Colon (tissue), 2 donors: ENCODE measurements at regions not wholly inside any gene's neighbourhood (a gene's known extent, or its start where the extent isn't known, plus 50 kb on each side); places are given as distances from the start of the nearest gene placed in this dataset.

Experiments used
- FAIRE-seq: peaks from 2 replicates; lab custom pipeline; 2012; peaks lifted over from hg19 to GRCh38; lab: Jason Lieb, UNC
- donor health status: control.
- donor health status: control.

- no peak for FAIRE-seq
Observed at GRCh38 chr16:64648282-64648681, 473.6 kb downstream of the CDH11 start.

- FAIRE-seq, result no peak
Observed at GRCh38 chr16:64641343-64641742, 480.5 kb downstream of the CDH11 start.

DNA sequence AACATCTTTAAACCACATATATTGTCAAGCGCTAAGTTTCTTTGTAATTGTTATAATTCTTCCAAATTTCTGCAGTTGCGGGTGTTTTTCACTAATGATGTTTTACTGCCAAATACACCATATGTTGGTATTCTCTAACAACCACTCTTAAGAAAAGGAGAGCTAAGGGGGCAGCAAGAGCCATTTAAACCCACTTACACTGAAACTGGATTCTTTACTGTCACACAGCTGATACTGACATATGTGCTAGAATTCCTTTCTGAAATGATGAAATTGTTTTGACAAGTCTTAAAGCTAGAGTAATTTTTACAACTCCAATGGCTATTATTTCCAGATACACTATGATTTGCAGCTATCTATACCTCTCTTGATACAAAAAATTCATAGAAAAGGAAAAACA lies 483.1 kb downstream of the CDH11 start:
- no peak for FAIRE-seq

- FAIRE-seq, result no peak
Observed at GRCh38 chr16:64629622-64630021, 492.2 kb downstream of the CDH11 start.

DNA sequence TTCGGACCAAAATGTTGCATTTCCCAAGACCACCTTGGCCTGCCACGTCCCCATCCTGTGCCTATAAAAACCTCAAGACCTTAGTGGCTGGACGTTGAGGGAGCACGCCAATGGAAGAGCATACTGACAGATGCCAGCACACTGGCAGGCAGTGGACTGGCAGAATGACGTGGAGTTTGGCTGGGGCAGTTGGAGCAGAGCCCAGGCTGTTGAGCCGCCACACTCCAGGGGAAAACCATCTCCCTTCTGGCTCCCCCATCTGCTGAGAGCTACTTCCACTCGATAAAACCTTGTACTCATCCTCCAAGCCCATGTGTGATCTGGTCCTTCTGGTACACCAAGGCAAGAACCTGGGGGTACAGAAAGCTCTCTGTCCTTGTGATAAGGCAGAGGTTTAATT lies 494.1 kb downstream of the CDH11 start:
- FAIRE-seq, result no peak

GRCh38 chr16:64627288-64627687 lies 494.6 kb downstream of the CDH11 start:
- no peak for FAIRE-seq

DNA sequence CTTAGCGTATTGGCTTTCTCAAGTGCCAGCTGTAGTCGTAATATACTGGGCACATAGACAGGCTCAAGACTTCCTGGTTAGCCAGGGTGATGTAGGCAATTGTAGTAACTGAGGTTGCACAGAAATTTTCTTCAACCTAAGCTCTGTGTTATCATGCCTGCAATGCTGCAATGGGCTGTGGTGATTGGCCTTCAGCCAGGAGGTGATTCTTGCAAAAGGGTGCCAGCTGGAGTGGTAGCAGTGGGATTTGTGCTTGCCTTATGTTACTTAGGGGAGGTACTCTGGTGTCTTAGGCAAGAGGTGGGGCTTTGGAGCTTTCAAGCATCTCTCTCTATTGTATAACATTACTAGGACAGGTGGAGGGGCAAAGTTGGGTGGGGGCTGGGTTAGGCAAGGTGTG lies 495.1 kb downstream of the CDH11 start:
- FAIRE-seq, result no peak

DNA sequence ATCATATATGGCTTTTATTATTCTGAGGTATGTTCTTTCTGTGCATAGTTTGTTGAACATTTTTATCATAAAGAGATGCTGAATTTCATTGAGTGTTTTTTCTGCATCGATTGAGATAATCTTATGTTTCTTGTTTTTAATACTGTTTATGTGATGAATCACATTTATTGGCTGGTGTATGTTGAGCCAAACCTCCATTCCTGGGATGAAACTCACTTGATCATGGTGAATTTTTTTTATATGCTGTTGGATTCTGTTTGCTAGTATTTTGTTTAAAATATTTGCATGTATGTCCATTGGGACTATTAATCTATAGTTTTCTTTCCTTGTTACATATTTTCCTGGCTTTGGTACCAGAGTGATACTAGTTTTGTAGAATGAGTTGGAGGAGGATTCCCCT lies 500.2 kb downstream of the CDH11 start:
- FAIRE-seq, result no peak

GRCh38 chr16:64617836-64618476 lies 503.9 kb downstream of the CDH11 start:
- no peak for FAIRE-seq

GRCh38 chr16:64615630-64616280 lies 506.1 kb downstream of the CDH11 start:
- no peak for FAIRE-seq

- no peak for FAIRE-seq
Observed at GRCh38 chr16:64596196-64596595, 525.7 kb downstream of the CDH11 start.

GRCh38 chr16:64590513-64590912 lies 531.4 kb downstream of the CDH11 start:
- no peak for FAIRE-seq

DNA sequence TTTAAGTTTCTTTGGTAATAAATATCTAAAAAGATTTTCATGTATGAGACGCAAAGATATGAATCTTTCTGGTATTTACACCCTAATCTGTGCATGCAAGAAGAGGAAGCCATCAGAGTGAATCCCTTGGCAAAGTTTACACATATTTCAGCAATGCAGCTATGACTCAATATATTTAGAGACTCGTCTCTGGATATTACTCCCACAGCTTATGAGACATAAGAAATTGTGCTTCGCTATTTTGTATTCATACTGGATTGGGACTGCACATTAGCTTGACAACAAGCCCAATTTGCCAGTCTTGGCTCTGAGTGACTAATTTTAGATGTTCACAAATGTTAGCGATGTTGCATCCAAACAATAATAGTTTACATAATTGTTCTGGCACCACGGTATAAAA lies 532.0 kb downstream of the CDH11 start:
- FAIRE-seq, result no peak

DNA sequence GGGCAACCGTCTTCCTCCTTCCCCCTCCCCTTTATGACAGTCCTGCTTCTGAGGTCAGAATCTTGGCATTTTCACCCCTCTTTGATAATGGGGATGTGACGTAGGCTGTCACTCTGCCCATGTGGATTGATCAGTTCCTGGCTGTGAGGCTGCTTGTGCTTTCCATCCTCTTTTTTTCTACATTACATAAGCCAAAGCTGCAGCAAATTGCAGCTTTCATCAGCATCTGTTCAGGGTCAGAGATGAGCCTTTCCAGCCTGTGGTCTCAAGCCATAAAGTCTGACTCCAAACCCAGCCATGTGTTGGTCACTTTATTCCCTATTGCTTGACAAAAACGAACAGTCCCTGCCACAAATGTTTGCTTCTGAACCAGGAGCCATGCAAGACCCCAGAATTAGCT lies 535.1 kb downstream of the CDH11 start:
- no peak for FAIRE-seq

DNA sequence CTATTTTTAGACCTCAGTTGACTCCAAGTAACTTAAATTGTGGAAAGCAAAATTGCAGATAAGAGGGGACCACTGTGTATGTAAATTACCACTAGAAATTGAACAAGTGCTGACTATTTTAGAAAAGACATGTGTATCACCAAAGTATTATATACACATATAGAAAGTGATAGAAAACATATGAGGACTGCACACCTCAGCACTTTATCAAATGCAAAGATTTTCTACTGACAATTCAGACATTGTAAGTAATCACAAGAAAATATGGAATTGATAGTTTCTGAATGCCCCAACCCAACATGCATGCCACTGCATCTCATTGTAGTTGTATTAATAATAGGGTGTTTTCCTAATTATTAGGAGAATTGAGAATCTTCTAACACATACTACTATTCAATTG lies 536.5 kb downstream of the CDH11 start:
- FAIRE-seq, result no peak

DNA sequence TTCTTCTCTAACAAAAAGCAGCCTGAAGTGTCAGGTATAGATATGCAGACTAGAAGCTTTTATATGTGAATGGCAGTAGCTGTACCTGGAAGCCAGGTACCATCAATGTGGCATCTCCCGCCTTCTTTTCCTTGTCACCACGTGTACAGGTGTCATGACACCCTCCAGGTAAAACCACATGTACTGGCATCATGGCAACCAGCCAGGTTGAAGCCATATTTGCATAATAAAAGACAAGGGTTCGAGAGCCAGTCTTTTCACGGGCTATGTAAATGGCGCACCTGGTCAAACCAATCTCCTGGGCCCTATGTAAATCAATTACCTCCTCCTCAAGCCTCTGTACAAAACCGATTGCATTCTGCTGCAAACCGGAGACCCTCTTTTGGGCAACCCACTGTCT lies 541.3 kb downstream of the CDH11 start:
- no peak for FAIRE-seq

DNA sequence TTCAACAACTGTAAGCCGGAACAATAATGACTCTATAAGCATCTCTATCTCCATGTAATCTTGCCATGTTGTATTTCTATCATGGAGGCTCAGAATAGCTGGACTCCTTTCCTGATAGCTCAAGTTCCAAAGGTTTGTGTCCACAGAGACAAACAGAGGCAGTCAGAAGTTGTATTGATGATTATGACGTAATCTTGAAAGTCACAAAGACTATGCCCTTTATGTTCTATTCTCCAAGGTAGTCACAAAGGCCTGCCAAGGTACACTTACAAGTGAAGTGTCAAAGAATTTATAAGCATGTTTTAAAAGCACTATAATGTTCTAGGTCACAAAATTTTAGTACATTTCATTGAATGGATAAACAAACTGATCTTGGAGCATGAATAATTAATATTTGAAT lies 542.2 kb downstream of the CDH11 start:
- no peak for FAIRE-seq

- FAIRE-seq, result no peak
Observed at GRCh38 chr16:64545768-64546167, 576.1 kb downstream of the CDH11 start.

GRCh38 chr16:64544859-64545258 lies 577.0 kb downstream of the CDH11 start:
- no peak for FAIRE-seq

- no peak for FAIRE-seq
Observed at GRCh38 chr16:64543441-64543840, 578.4 kb downstream of the CDH11 start.

GRCh38 chr16:64543031-64543430 lies 578.8 kb downstream of the CDH11 start:
- FAIRE-seq, result no peak

DNA sequence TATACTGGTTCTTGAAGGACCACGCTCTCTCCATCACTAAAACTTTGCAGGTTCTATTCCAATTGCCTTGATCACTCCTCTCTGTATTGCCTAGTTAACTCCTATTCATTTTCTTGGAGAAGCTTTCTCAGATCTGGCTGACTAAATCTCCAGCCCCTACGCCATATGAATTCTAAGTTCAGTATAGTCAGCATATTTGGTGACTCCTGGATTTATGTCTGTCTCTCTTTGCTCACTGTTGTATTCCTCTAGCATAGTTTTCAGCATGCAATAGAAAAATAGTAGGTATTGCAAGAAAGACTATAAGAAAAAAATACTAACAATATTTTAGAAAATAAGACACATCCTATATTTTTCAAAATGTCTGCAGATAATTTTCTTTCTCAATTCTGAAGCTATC lies 579.7 kb downstream of the CDH11 start:
- FAIRE-seq, result no peak

DNA sequence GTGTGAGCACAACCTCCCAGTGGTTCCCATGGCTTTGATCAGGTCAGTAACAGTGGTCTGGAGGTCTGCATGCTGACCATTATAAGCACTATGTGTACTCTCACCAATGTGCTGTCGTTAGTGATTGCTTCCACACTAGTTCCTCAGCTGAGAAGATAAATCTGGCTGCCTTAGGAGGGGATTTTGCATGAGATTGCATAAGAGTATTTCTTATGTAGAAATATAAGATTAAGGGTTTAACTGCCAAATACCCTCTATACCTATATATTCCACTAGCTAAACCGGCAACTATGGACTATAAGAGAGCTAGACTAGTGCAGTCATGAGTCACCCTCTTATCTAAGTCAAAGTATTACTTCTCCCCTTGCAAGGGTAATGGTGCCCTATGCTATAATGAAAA lies 580.2 kb downstream of the CDH11 start:
- no peak for FAIRE-seq

GRCh38 chr16:64540434-64540833 lies 581.4 kb downstream of the CDH11 start:
- no peak for FAIRE-seq
